Esophagus squamous epithelium (tissue), 5 donors: ENCODE measurements at regions not wholly inside any gene's neighbourhood (a gene's known extent, or its start where the extent isn't known, plus 50 kb on each side); places are given as distances from the start of the nearest gene placed in this dataset.

ENCODE experiments used
- DNase-seq: peaks from one replicate; lab custom pipeline; 2025; lab: John Stamatoyannopoulos, UW
- H3K27ac ChIP-seq, 4 donors: fragments of 200-600 bp; sonication (generic); one replicate each; pipeline ENCODE4 v1.5.1; 2016 to 2019; ENCODE audit warnings: mild to moderate bottlenecking in 1 of 4
- H3K27me3 ChIP-seq, 4 donors: fragments of 200-600 bp; sonication (generic); 1 replicate in 3 of 4; 2 replicates in 1 of 4; pipeline versions ENCODE4 v1.5.1 to v1.6.0; 2017 to 2021; ENCODE audit warnings: antibody characterized with exemption in 1 of 4
- H3K36me3 ChIP-seq, 3 donors: fragments of 200-600 bp; sonication (generic); one replicate each; pipeline ENCODE4 v1.5.1; 2016 to 2019
- H3K4me1 ChIP-seq, 3 donors: fragments of 200-600 bp; sonication (generic); one replicate each; pipeline ENCODE4 v1.5.1; 2017 to 2019
- H3K4me3 ChIP-seq, 4 donors: fragments of 200-600 bp; sonication (generic); 1 replicate in 3 of 4; 2 replicates in 1 of 4; pipeline ENCODE4 v1.5.1; 2016 to 2019; ENCODE audit warnings: mild to moderate bottlenecking in 2 of 4, moderate library complexity in 1 of 4
- H3K9me3 ChIP-seq, 3 donors: fragments of 200-600 bp; sonication (generic); one replicate each; pipeline ENCODE4 v1.5.1; 2016 to 2019
- CTCF ChIP-seq, 6 experiments: fragments of 450-650 bp in 4 of 6; fragments of 200-600 bp in 2 of 6; sonication (generic) in 2 of 6; IDR thresholded peaks; one replicate each; pipeline ENCODE4 v1.5.1; 2016 to 2019; ENCODE audit warnings: antibody characterized with exemption in 6 of 6, mild to moderate bottlenecking in 4 of 6, moderate library complexity in 4 of 6
- POLR2A ChIP-seq, 4 donors: fragments of 450-650 bp; IDR thresholded peaks; one replicate each; pipeline ENCODE4 v1.6.1; 2017; ENCODE audit warnings: antibody characterized with exemption in 4 of 4, mild to moderate bottlenecking in 4 of 4, moderate library complexity in 3 of 4
- WGBS, 2 donors: methylation state at CpG; one replicate each; pipeline ENCODE4 v1.1.5; 2018; 5-methylcytosine and 5-hydroxymethylcytosine counted together
- intact Hi-C: fragments of 100-400 bp; cut with DNase I; formaldehyde crosslinking; loops from one replicate; pipeline ENCODE4 v1.15.0; 2022
- donor health status: DM: yes; HTN: yes; CAD: no.

- no peak for DNase-seq
- H3K27me3 ChIP-seq = no peaks in the 10 kb centered on the region
- intact Hi-C loops = no loop called here
- no peak for TF ChIP-seq POLR2A (IDR thresholded peaks at IDR 0.05)
- TF ChIP-seq CTCF (IDR thresholded peaks at IDR 0.05) = no peak
- H3K4me1 ChIP-seq = no peaks in the 10 kb centered on the region
- peaks cover 0 to 7% (median 0%) of the 10 kb centered on the region in 3 donors for H3K9me3 ChIP-seq
- no peaks in the 10 kb centered on the region for H3K36me3 ChIP-seq
- WGBS, 2 donors = 54 to 70% methylated on average over 1 of the region's 1 CpG
- no peak overlapping the region for H3K4me3 ChIP-seq
- no peak overlapping the region for H3K27ac ChIP-seq
Measured at GRCh38 chr5:26439121-26439520, 599.3 kb downstream of the CDH9 start.

- DNase-seq = no peak
- intact Hi-C loops = no loop called here
- Histone ChIP-seq H3K36me3 (no peaks in the 10 kb centered on the region), H3K4me3 (no peak overlapping the region), H3K27ac (no peak overlapping the region), H3K9me3 (no peaks in the 10 kb centered on the region), H3K4me1 (no peaks in the 10 kb centered on the region), H3K27me3 (no peaks in the 10 kb centered on the region)
- 55 to 56% methylated on average over 3 of the region's 3 CpGs for WGBS, 2 donors
- TF ChIP-seq CTCF (IDR thresholded peaks at IDR 0.05) (no peak), POLR2A (IDR thresholded peaks at IDR 0.05) (no peak)
Measured at GRCh38 chr5:26434688-26435087, 603.7 kb downstream of the CDH9 start.

- intact Hi-C loops = no loop called here
- Histone ChIP-seq H3K9me3 (no peaks in the 10 kb centered on the region), H3K36me3 (no peaks in the 10 kb centered on the region), H3K4me1 (no peaks in the 10 kb centered on the region), H3K4me3 (no peak overlapping the region), H3K27me3 (no peaks in the 10 kb centered on the region), H3K27ac (no peak overlapping the region)
- DNase-seq = no peak
- TF ChIP-seq CTCF (IDR thresholded peaks at IDR 0.05) (no peak), POLR2A (IDR thresholded peaks at IDR 0.05) (no peak)
Measured at GRCh38 chr5:26432386-26432785, 606.0 kb downstream of the CDH9 start.

GRCh38 chr5:26430323-26430722, 608.1 kb downstream of the CDH9 start:
- intact Hi-C loops = no loop called here

GRCh38 chr5:26427281-26427680, 611.1 kb downstream of the CDH9 start:
- H3K27me3 ChIP-seq = no peaks in the 10 kb centered on the region
- no peaks in the 10 kb centered on the region for H3K4me1 ChIP-seq
- intact Hi-C loops = no loop called here
- TF ChIP-seq CTCF (IDR thresholded peaks at IDR 0.05) (no peak), POLR2A (IDR thresholded peaks at IDR 0.05) (no peak)
- DNase-seq = no peak
- no peak overlapping the region for H3K4me3 ChIP-seq
- H3K9me3 ChIP-seq = peaks cover 0 to 5% (median 0%) of the 10 kb centered on the region in 3 donors
- WGBS, 2 donors = 79 to 82% methylated on average over 2 of the region's 2 CpGs
- H3K36me3 ChIP-seq = no peaks in the 10 kb centered on the region
- H3K27ac ChIP-seq = no peak overlapping the region

More at GRCh38 chr5:26430323-26430722, 608.1 kb downstream of the CDH9 start:
- TF ChIP-seq CTCF (IDR thresholded peaks at IDR 0.05) (no peak), POLR2A (IDR thresholded peaks at IDR 0.05) (no peak)
- 88 to 90% methylated on average over 2 of the region's 2 CpGs for WGBS, 2 donors
- H3K9me3 ChIP-seq = peaks cover 0 to 3% (median 0%) of the 10 kb centered on the region in 3 donors
- H3K27me3 ChIP-seq = no peaks in the 10 kb centered on the region
- H3K27ac ChIP-seq = no peak overlapping the region
- no peak for DNase-seq
- H3K4me1 ChIP-seq = no peaks in the 10 kb centered on the region
- no peaks in the 10 kb centered on the region for H3K36me3 ChIP-seq
- no peak overlapping the region for H3K4me3 ChIP-seq
